Testis (tissue), 2 donors: ENCODE measurements at regions not wholly inside any gene's neighbourhood (a gene's known extent, or its start where the extent isn't known, plus 50 kb on each side); places are given as distances from the start of the nearest gene placed in this dataset.
"Not testable (repeated sequence)": the region's sequence is repeated elsewhere in the genome, so short reads cannot be mapped to it uniquely, and the experiment has no call there.

Experiments used
- CTCF ChIP-seq, 3 experiments: fragments of 450-650 bp in 2 of 3; fragments of 200-600 bp in 1 of 3; sonication (generic) in 1 of 3; IDR thresholded peaks; one replicate each; pipeline ENCODE4 v1.5.1; 2016 to 2019; ENCODE audit warnings: antibody characterized with exemption in 3 of 3, mild to moderate bottlenecking in 2 of 3, moderate library complexity in 1 of 3
- POLR2A ChIP-seq: fragments of 450-650 bp; IDR thresholded peaks from one replicate; pipeline ENCODE4 v1.6.1; 2017; ENCODE audit warnings: antibody characterized with exemption, mild to moderate bottlenecking, moderate library complexity

- not testable (repeated sequence) for TF ChIP-seq CTCF (IDR thresholded peaks at IDR 0.05); POLR2A
Observed at GRCh38 chr4:118516107-118516506, 163.3 kb upstream of the PRSS12 start.
